Mesothelial cell of epicardium (in vitro differentiated cells): ENCODE measurements at regions not wholly inside any gene's neighbourhood (a gene's known extent, or its start where the extent isn't known, plus 50 kb on each side); places are given as distances from the start of the nearest gene placed in this dataset.
"Not testable (repeated sequence)": the region's sequence is repeated elsewhere in the genome, so short reads cannot be mapped to it uniquely, and the experiment has no call there.

Source experiments
- DNase-seq, 2 experiments: peaks; one replicate each; pipeline ENCODE4 v3.0.0; 2021; ENCODE audit warnings: low spot score in 2 of 2; ENCODE audit not compliant: unreplicated experiment in 2 of 2
- H3K27ac Mint-ChIP-seq: 2 replicates; pipeline ENCODE4 v1.8.0; 2021; ENCODE audit warnings: mixed read lengths
- H3K27me3 Mint-ChIP-seq: 2 replicates; pipeline ENCODE4 v1.8.0; 2021; ENCODE audit warnings: low read depth, mixed read lengths
- H3K36me3 Mint-ChIP-seq: 2 replicates; pipeline ENCODE4 v1.8.0; 2021; ENCODE audit warnings: mixed read lengths
- H3K4me1 Mint-ChIP-seq: 2 replicates; pipeline ENCODE4 v1.8.0; 2021; ENCODE audit warnings: mixed read lengths
- H3K4me3 Mint-ChIP-seq: 2 replicates; pipeline ENCODE4 v1.8.0; 2021; ENCODE audit warnings: mild to moderate bottlenecking, moderate library complexity, mixed read lengths
- H3K9me3 Mint-ChIP-seq: 2 replicates; pipeline ENCODE4 v1.8.0; 2021; ENCODE audit warnings: mixed read lengths
- TF ChIP-seq, protein P1 (sequence below): fragments of 200-600 bp; sonication (generic); IDR thresholded peaks from one replicate; pipeline ENCODE4 v1.5.0; 2021; ENCODE audit warnings: antibody characterized with exemption; ENCODE audit not compliant: unreplicated experiment

DNA sequence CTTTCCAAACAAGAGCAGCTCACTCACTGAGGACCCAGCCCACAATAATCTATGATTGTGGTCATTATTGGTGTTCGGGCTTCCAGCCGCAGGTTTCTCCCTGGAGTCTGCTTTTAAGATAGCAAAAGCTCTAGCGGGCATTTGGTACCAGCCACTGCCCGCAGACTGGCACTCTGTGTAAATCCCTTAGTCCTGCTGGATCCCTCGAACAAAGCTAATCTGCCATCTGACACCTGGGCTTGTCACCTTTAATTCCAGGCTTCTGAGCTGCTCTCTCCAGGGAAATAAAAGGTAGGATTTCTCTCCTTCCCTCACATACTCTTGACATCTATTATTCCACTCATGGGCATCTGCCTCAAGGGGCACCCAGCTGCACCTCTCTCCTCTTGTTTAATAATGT, 158.7 kb downstream of the PDCD6IP start:
- peaks cover 6% of the 10 kb centered on the region for H3K27me3 Mint-ChIP-seq
- TF ChIP-seq, protein P1, sequence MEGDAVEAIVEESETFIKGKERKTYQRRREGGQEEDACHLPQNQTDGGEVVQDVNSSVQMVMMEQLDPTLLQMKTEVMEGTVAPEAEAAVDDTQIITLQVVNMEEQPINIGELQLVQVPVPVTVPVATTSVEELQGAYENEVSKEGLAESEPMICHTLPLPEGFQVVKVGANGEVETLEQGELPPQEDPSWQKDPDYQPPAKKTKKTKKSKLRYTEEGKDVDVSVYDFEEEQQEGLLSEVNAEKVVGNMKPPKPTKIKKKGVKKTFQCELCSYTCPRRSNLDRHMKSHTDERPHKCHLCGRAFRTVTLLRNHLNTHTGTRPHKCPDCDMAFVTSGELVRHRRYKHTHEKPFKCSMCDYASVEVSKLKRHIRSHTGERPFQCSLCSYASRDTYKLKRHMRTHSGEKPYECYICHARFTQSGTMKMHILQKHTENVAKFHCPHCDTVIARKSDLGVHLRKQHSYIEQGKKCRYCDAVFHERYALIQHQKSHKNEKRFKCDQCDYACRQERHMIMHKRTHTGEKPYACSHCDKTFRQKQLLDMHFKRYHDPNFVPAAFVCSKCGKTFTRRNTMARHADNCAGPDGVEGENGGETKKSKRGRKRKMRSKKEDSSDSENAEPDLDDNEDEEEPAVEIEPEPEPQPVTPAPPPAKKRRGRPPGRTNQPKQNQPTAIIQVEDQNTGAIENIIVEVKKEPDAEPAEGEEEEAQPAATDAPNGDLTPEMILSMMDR: no peak

GRCh38 chr3:33958661-33959060, 160.2 kb downstream of the PDCD6IP start:
- Mint-ChIP-seq H3K9me3 (peaks cover 8% of the 10 kb centered on the region), H3K27me3 (peaks cover 4% of the 10 kb centered on the region), H3K4me1 (no peaks in the 10 kb centered on the region), H3K36me3 (no peaks in the 10 kb centered on the region), H3K27ac (no peak overlapping the region), H3K4me3 (no peak overlapping the region)
- TF ChIP-seq, protein P1: no peak
- DNase-seq: no peak

More for the DNA sequence above, 158.7 kb downstream of the PDCD6IP start:
- Mint-ChIP-seq H3K36me3 (no peaks in the 10 kb centered on the region), H3K4me3 (no peak overlapping the region), H3K4me1 (no peaks in the 10 kb centered on the region), H3K9me3 (no peaks in the 10 kb centered on the region), H3K27ac (no peak overlapping the region)
- DNase-seq: no peak

- Mint-ChIP-seq H3K9me3 (peaks cover 14% of the 10 kb centered on the region), H3K27me3 (peaks cover 2% of the 10 kb centered on the region), H3K4me3 (no peak overlapping the region), H3K4me1 (no peaks in the 10 kb centered on the region), H3K36me3 (no peaks in the 10 kb centered on the region), H3K27ac (no peak overlapping the region)
- no peak for DNase-seq
- TF ChIP-seq, protein P1: no peak
Measured at GRCh38 chr3:33962396-33962795, 164.0 kb downstream of the PDCD6IP start.

DNA sequence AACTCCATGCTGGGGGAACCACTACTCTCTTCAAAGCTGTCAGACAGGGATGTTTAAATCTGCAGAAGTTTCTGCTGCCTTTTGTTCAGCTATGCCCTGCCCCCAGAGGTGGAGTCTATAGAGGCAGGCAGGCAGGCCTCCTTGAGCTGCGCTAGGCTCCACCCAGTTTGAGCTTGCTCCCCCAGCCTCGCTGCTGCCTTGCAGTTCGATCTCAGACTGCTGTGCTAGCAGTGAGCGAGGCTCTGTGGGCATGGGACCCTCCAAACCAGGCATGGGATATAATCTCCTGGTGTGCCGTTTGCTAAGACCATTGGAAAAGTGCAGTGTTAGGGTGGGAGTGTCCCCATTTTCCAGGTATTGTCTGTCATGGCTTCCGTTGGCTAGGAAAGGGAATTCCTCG, 171.8 kb downstream of the PDCD6IP start:
- H3K27me3 Mint-ChIP-seq, H3K27ac Mint-ChIP-seq, DNase-seq, H3K36me3 Mint-ChIP-seq, H3K4me3 Mint-ChIP-seq, H3K4me1 Mint-ChIP-seq: not testable (repeated sequence)
- H3K9me3 Mint-ChIP-seq: peaks cover 31% of the 10 kb centered on the region

DNA sequence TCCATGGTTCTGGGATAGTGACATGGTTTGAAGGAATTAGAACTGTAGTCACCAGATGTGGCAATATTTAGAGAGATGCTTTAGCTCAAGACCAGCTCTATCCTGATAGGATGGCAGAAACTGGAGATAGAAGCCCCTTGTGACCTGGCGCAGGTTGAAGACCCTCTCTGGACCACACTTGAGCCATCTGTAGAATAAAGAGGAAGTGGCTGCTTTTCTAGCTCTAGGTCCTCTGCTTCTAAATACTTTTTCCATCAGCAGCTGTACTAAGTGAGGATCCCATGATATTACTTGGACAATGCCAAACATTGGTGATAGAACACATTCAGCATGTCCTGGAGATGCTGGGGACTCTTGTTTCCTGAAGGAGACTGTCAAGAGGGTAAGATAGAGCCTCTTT, 172.6 kb downstream of the PDCD6IP start:
- H3K4me3 Mint-ChIP-seq: no peak overlapping the region
- H3K27me3 Mint-ChIP-seq: peaks cover 9% of the 10 kb centered on the region
- H3K4me1 Mint-ChIP-seq: no peaks in the 10 kb centered on the region
- TF ChIP-seq, protein P1: no peak
- no peak for DNase-seq
- H3K27ac Mint-ChIP-seq: no peak overlapping the region
- no peaks in the 10 kb centered on the region for H3K36me3 Mint-ChIP-seq
- peaks cover 34% of the 10 kb centered on the region for H3K9me3 Mint-ChIP-seq

GRCh38 chr3:33975463-33975862, 177.0 kb downstream of the PDCD6IP start:
- DNase-seq: no peak
- H3K4me3 Mint-ChIP-seq: no peak overlapping the region

More at GRCh38 chr3:33975463-33975862, 177.0 kb downstream of the PDCD6IP start:
- TF ChIP-seq, protein P1: no peak
- Mint-ChIP-seq H3K4me1 (no peaks in the 10 kb centered on the region), H3K27me3 (peaks cover 1% of the 10 kb centered on the region), H3K27ac (no peak overlapping the region), H3K36me3 (no peaks in the 10 kb centered on the region), H3K9me3 (peaks cover 18% of the 10 kb centered on the region)
